DND-41 (cell line): ENCODE measurements at regions not wholly inside any gene's neighbourhood (a gene's known extent, or its start where the extent isn't known, plus 50 kb on each side); places are given as distances from the start of the nearest gene placed in this dataset.
A peak's percentile ranks its signal among the peaks of the same experiment; 100 is the strongest.

Source experiments
- EZH2 ChIP-seq: IDR thresholded peaks from 3 replicates; pipeline ENCODE4 v1.6.1; 2012; ENCODE audit warnings: borderline replicate concordance, low read depth, mild to moderate bottlenecking, moderate library complexity, low read length, inconsistent platforms; ENCODE audit not compliant: severe bottlenecking
- TF ChIP-seq, protein P1 (sequence below): IDR thresholded peaks from 2 replicates; pipeline ENCODE4 v1.5.1; 2012; ENCODE audit warnings: borderline replicate concordance, low read length, moderate library complexity, mild to moderate bottlenecking; ENCODE audit not compliant: poor library complexity, severe bottlenecking; ENCODE audit errors: extremely low read depth

DNA sequence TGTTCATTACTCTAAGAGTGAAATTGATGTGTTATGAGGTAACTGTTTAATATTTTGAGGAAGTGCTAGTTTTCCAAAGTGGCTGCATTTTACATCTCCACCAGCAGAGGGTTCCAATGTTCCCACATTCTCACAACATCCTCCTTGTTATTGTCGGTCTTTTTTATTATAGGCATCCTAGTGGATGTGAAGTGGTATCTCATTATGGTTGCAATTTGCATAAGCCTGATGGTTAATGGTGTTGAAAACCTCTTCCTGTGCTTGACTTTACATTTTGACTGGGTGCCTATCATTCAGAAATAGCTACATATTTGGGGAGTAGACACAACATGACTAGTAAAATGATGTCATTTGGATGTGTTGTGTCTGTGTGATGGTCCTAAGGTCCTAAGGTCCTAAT is 143.6 kb downstream of the MRPS30 start:
- TF ChIP-seq, protein P1, sequence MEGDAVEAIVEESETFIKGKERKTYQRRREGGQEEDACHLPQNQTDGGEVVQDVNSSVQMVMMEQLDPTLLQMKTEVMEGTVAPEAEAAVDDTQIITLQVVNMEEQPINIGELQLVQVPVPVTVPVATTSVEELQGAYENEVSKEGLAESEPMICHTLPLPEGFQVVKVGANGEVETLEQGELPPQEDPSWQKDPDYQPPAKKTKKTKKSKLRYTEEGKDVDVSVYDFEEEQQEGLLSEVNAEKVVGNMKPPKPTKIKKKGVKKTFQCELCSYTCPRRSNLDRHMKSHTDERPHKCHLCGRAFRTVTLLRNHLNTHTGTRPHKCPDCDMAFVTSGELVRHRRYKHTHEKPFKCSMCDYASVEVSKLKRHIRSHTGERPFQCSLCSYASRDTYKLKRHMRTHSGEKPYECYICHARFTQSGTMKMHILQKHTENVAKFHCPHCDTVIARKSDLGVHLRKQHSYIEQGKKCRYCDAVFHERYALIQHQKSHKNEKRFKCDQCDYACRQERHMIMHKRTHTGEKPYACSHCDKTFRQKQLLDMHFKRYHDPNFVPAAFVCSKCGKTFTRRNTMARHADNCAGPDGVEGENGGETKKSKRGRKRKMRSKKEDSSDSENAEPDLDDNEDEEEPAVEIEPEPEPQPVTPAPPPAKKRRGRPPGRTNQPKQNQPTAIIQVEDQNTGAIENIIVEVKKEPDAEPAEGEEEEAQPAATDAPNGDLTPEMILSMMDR, result peak; percentile 74
- no peak for TF ChIP-seq EZH2
